ENCODE measurements at regions not wholly inside any gene's neighbourhood (a gene's known extent, or its start where the extent isn't known, plus 50 kb on each side); places are given as distances from the start of the nearest gene placed in this dataset.

DNA sequence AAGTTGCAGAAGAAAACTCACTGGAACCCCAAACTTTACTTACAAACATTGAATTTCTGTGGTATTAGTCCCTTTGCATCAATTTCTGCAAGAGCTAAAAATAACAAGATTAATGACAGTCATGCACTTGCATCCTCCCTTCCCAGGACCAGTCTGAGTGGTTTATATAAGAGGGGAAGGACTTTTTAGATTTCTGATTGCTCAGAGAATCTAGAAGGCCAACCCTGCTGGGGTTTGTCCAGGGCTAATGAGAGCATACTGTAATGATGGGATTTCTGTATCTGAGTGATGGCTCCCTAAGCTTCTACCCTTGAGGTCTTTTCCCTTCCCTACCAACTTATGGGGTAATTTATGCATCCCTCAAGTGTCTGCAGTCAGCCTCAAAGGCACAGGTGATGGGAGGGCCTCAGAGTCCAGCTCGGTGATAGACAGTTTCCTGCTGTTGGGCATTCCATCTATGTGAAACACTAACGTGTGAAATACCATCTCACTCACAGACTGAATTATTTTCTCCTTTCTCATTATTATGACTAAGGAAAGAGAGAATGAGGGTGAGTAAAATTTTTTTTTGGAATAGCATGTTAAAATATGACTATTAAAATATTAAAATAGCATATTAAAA, 556.3 kb downstream of the RIT2 start:
- Histone ChIP-seq H3K9me3 (no peaks in the 10 kb centered on the region), H3K4me1 (no peaks in the 10 kb centered on the region), H3K27ac (no peak overlapping the region), H3K27me3 (no peaks in the 10 kb centered on the region), H3K36me3 (no peaks in the 10 kb centered on the region), H3K4me3 (no peak overlapping the region)
- ATAC-seq (ENCODE audit: low FRiP score in 2 of 2) = no peak
- TF ChIP-seq POLR2A (IDR thresholded peaks at IDR 0.05) (no peak), EP300 (IDR thresholded peaks at IDR 0.05) (no peak), POLR2AphosphoS5 (IDR thresholded peaks at IDR 0.05) (no peak)
- TF ChIP-seq, protein P1, sequence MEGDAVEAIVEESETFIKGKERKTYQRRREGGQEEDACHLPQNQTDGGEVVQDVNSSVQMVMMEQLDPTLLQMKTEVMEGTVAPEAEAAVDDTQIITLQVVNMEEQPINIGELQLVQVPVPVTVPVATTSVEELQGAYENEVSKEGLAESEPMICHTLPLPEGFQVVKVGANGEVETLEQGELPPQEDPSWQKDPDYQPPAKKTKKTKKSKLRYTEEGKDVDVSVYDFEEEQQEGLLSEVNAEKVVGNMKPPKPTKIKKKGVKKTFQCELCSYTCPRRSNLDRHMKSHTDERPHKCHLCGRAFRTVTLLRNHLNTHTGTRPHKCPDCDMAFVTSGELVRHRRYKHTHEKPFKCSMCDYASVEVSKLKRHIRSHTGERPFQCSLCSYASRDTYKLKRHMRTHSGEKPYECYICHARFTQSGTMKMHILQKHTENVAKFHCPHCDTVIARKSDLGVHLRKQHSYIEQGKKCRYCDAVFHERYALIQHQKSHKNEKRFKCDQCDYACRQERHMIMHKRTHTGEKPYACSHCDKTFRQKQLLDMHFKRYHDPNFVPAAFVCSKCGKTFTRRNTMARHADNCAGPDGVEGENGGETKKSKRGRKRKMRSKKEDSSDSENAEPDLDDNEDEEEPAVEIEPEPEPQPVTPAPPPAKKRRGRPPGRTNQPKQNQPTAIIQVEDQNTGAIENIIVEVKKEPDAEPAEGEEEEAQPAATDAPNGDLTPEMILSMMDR (IDR thresholded peaks at IDR 0.05) = no peak
- no peak for DNase-seq
- 40 to 53% methylated on average over 2 of the region's 2 CpGs for WGBS, 2 donors

DNA sequence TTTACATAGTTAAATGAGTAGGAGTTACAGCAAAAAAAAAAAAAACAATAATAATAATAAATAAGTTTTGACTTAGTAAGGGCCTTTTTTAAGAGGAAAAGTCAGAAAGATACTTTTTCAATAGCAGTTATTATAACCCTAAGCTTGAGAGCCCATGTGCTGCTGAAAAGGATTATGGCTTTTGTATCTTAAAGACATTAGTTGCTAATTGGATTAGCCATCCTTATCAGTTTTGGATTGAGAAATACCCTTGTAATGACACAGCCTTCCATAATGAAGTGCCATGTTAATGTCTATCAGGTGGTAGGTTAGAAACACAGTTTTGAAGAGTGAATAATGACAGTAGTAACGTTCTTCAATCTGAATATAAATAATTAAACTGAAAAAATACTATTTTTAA, 554.0 kb downstream of the RIT2 start:
- no peaks in the 10 kb centered on the region for H3K36me3 ChIP-seq
- H3K4me1 ChIP-seq = no peaks in the 10 kb centered on the region
- no peak for ATAC-seq (ENCODE audit: low FRiP score in 2 of 2)
- DNase-seq = no peak
- H3K27me3 ChIP-seq = no peaks in the 10 kb centered on the region
- TF ChIP-seq POLR2A (IDR thresholded peaks at IDR 0.05) = no peak
- TF ChIP-seq POLR2AphosphoS5 (IDR thresholded peaks at IDR 0.05) = no peak
- TF ChIP-seq, protein P1 (IDR thresholded peaks at IDR 0.05) = no peak
- TF ChIP-seq EP300 (IDR thresholded peaks at IDR 0.05) = no peak
- H3K27ac ChIP-seq = no peak overlapping the region
- no peak overlapping the region for H3K4me3 ChIP-seq
- H3K9me3 ChIP-seq = no peaks in the 10 kb centered on the region
- 43 to 47% methylated on average over 1 of the region's 1 CpG for WGBS, 2 donors

DNA sequence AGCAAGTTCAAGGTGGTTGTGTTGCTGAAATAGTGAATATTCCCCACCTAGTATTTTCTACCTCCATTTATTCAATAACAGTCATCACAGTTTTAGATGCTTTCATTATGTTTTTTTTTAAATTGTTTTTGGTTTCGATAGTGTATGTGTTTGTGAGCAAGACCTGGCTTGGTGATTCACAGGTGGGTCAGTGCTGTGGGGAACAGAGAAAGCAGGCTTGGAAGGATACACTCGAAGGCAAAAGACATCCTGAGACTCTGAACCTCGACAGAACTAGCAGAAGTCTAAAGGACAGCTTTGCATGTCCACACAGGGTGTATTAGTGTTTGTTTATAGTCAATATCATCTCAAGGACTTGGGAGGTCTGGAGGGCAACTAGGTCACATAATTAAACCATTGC, 551.5 kb downstream of the RIT2 start:
- TF ChIP-seq POLR2A (IDR thresholded peaks at IDR 0.05) (no peak), EP300 (IDR thresholded peaks at IDR 0.05) (no peak), POLR2AphosphoS5 (IDR thresholded peaks at IDR 0.05) (no peak)
- TF ChIP-seq, protein P1 (IDR thresholded peaks at IDR 0.05) = no peak
- H3K9me3 ChIP-seq = no peaks in the 10 kb centered on the region
- WGBS, 2 donors = 77 to 80% methylated on average over 3 of the region's 3 CpGs
- H3K36me3 ChIP-seq = no peaks in the 10 kb centered on the region
- no peak overlapping the region for H3K27ac ChIP-seq
- DNase-seq (no peak), ATAC-seq (ENCODE audit: low FRiP score in 2 of 2) (no peak)
- no peak overlapping the region for H3K4me3 ChIP-seq
- H3K27me3 ChIP-seq = no peaks in the 10 kb centered on the region
- H3K4me1 ChIP-seq = no peaks in the 10 kb centered on the region

DNA sequence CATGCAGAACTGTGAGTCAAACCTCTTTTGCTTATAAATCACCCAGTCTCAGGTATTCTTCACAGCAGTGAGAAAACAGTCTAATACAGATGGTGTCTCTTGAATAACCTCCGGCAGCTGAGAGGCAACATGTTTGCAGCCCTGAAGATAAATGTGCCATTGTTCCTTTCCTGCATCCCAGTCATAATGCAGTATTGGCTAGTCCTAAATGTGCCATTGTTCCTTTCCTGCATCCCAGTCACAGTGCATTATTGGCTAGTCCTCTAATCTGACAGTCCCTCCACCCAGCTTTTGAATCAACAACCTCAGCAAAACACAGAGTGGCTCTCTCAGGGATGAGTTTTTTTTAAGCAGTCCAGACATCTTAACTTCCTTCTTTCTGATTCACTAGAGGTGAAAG, 550.7 kb downstream of the RIT2 start:
- WGBS, 2 donors = 67 to 70% methylated on average over 1 of the region's 1 CpG
- H3K4me1 ChIP-seq = no peaks in the 10 kb centered on the region
- H3K27ac ChIP-seq = no peak overlapping the region
- no peaks in the 10 kb centered on the region for H3K36me3 ChIP-seq
- H3K9me3 ChIP-seq = no peaks in the 10 kb centered on the region
- TF ChIP-seq POLR2AphosphoS5 (IDR thresholded peaks at IDR 0.05) = no peak
- TF ChIP-seq, protein P1 (IDR thresholded peaks at IDR 0.05) = no peak
- no peak for TF ChIP-seq EP300 (IDR thresholded peaks at IDR 0.05)
- no peak for TF ChIP-seq POLR2A (IDR thresholded peaks at IDR 0.05)
- H3K4me3 ChIP-seq = no peak overlapping the region
- no peaks in the 10 kb centered on the region for H3K27me3 ChIP-seq
- DNase-seq (no peak), ATAC-seq (ENCODE audit: low FRiP score in 2 of 2) (no peak)

DNA sequence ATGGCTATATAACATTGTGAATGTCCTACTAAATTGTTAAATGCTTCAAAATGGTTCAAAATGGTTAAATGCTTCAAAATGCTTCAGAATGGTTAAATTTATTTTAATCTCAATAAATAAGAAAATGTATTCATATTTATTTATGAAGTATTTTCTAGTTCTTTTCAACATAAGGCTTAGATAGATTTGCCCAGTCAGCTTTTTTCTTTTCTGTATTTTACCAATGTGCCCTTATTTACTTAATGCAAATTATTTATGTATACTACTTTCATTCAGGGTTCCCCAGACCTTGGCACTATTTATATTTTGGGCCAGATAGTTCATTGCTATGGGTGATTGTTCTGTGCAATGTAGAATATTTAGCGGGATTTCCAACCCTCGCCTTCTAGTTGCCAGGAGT, 546.7 kb downstream of the RIT2 start:
- 95 to 96% methylated on average over 2 of the region's 2 CpGs for WGBS, 2 donors
- ATAC-seq (ENCODE audit: low FRiP score in 2 of 2) (no peak), DNase-seq (no peak)
- Histone ChIP-seq H3K4me3 (no peak overlapping the region), H3K27ac (no peak overlapping the region), H3K9me3 (no peaks in the 10 kb centered on the region), H3K36me3 (no peaks in the 10 kb centered on the region), H3K4me1 (no peaks in the 10 kb centered on the region), H3K27me3 (no peaks in the 10 kb centered on the region)
- TF ChIP-seq EP300 (IDR thresholded peaks at IDR 0.05) (no peak), POLR2AphosphoS5 (IDR thresholded peaks at IDR 0.05) (no peak), POLR2A (IDR thresholded peaks at IDR 0.05) (no peak)
- TF ChIP-seq, protein P1 (IDR thresholded peaks at IDR 0.05) = no peak

Measured in upper lobe of left lung (tissue), 6 donors.